Large intestine (tissue), 3 donors: ENCODE measurements at regions not wholly inside any gene's neighbourhood (a gene's known extent, or its start where the extent isn't known, plus 50 kb on each side); places are given as distances from the start of the nearest gene placed in this dataset.
A peak's percentile ranks its signal among the peaks of the same experiment; 100 is the strongest.
"Not testable (repeated sequence)": the region's sequence is repeated elsewhere in the genome, so short reads cannot be mapped to it uniquely, and the experiment has no call there.

Source experiments
- DNase-seq, 2 donors: peaks; one replicate each; pipeline versions ENCODE4 v3.0.0 to v3.0.0-alpha.2; 2013
- H3K27ac ChIP-seq: one replicate; pipeline ENCODE4 v1.5.1; 2013; ENCODE audit warnings: low read length
- H3K27me3 ChIP-seq: 2 replicates; pipeline ENCODE4 v1.6.1; 2013; ENCODE audit warnings: low read length; ENCODE audit not compliant: control insufficient read depth, insufficient read depth
- H3K36me3 ChIP-seq: 2 replicates; pipeline ENCODE4 v1.6.1; 2013; ENCODE audit warnings: low read length; ENCODE audit not compliant: control insufficient read depth, insufficient read depth
- H3K4me1 ChIP-seq: one replicate; pipeline ENCODE4 v1.6.1; 2013; ENCODE audit warnings: low read length; ENCODE audit not compliant: control insufficient read depth, insufficient read depth
- H3K4me3 ChIP-seq: one replicate; pipeline ENCODE4 v1.5.1; 2013; ENCODE audit warnings: low read length
- H3K9me3 ChIP-seq: one replicate; pipeline ENCODE4 v1.6.1; 2013; ENCODE audit warnings: mild to moderate bottlenecking, low read depth, low read length, moderate library complexity; ENCODE audit not compliant: control insufficient read depth
- WGBS: methylation state at CpG from one replicate; pipeline ENCODE4 v1.1.5; 2013; ENCODE audit warnings: low lambda C conversion rate; ENCODE audit not compliant: insufficient coverage; 5-methylcytosine and 5-hydroxymethylcytosine counted together

DNA sequence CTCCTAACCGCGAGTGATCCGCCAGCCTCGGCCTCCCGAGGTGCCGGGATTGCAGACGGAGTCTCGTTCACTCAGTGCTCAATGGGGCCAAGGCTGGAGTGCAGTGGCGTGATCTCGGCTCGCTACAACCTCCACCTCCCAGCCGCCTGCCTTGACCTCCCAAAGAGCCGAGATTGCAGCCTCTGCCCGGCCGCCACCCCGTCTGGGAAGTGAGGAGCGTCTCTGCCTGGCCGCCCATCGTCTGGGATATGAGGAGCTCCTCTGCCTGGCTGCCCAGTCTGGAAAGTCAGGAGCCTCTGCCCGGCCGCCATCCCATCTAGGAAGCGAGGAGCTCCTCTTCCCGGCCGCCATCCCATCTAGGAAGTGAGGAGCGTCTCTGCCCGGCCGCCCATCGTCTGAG, 58.8 kb upstream of the ANKRD30BL start:
- WGBS, result no CpG with 5 or more reads among the region's 28 CpGs
- not testable (repeated sequence) for DNase-seq, H3K36me3 ChIP-seq, H3K4me1 ChIP-seq, H3K4me3 ChIP-seq, H3K27me3 ChIP-seq, H3K27ac ChIP-seq, H3K9me3 ChIP-seq

- H3K27ac ChIP-seq, H3K4me1 ChIP-seq, H3K4me3 ChIP-seq, H3K36me3 ChIP-seq, H3K27me3 ChIP-seq, DNase-seq, H3K9me3 ChIP-seq: not testable (repeated sequence)
- WGBS, result no CpG with 5 or more reads among the region's 30 CpGs
Measured at GRCh38 chr2:132221886-132222285, 60.1 kb upstream of the ANKRD30BL start.

- no peak for DNase-seq
Measured at GRCh38 chr2:132252191-132252893, 90.6 kb upstream of the ANKRD30BL start.

GRCh38 chr2:132252894-132253264, 91.1 kb upstream of the ANKRD30BL start:
- Histone ChIP-seq H3K27me3 (peaks cover 24% of the 10 kb centered on the region), H3K36me3 (no peaks in the 10 kb centered on the region), H3K27ac (no peak overlapping the region), H3K9me3 (peaks cover 28% of the 10 kb centered on the region), H3K4me3 (no peak overlapping the region), H3K4me1 (no peaks in the 10 kb centered on the region)
- DNase-seq, result no peak
- no CpG with 5 or more reads among the region's 17 CpGs for WGBS

More at GRCh38 chr2:132252191-132252893, 90.6 kb upstream of the ANKRD30BL start:
- no CpG with 5 or more reads among the region's 38 CpGs for WGBS
- Histone ChIP-seq H3K9me3 (peaks cover 28% of the 10 kb centered on the region), H3K36me3 (no peaks in the 10 kb centered on the region), H3K27me3 (peaks cover 18% of the 10 kb centered on the region), H3K4me3 (no peak overlapping the region), H3K4me1 (no peaks in the 10 kb centered on the region), H3K27ac (no peak overlapping the region)

GRCh38 chr2:132253496-132254305, 91.9 kb upstream of the ANKRD30BL start:
- H3K27ac ChIP-seq, result no peak overlapping the region
- no CpG with 5 or more reads among the region's 50 CpGs for WGBS
- DNase-seq, result no peak

DNA sequence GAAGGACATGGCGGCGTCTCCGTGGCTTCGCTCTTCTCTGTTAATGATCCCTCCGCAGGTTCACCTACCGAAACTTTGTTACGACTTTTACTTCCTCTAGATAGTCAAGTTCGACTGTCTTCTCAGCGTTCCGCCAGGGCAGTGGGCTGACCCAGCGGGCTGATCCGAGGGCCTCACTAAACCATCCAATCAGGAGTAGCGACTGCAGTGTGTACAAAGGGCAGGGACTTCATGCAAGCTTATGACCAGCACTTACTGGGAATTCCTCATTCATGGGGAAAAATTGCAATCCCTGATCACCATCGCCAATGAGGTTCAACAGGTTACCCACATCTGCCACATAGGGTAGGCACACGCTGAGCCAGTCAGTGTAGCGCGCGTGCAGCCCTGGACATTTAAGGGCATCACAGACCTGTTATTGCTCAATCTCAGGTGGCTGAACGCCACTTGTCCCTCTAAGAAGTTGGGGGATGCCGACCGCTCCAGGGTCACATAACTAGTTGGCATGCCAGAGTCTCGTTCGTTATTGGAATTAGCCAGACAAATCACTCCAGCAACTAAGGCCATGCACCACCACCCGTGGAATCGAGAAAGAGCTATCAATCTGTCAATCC, 92.7 kb upstream of the ANKRD30BL start:
- H3K27me3 ChIP-seq, result peaks cover 32% of the 10 kb centered on the region
- not testable (repeated sequence) for H3K36me3 ChIP-seq, DNase-seq, H3K4me3 ChIP-seq, H3K4me1 ChIP-seq, H3K27ac ChIP-seq
- WGBS, result 93% methylated on average over 5 of the region's 25 CpGs
- peaks cover 28% of the 10 kb centered on the region for H3K9me3 ChIP-seq

More at GRCh38 chr2:132253496-132254305, 91.9 kb upstream of the ANKRD30BL start:
- Histone ChIP-seq H3K4me3 (no peak overlapping the region), H3K27me3 (peaks cover 29% of the 10 kb centered on the region), H3K36me3 (no peaks in the 10 kb centered on the region), H3K4me1 (no peaks in the 10 kb centered on the region), H3K9me3 (peaks cover 28% of the 10 kb centered on the region)

DNA sequence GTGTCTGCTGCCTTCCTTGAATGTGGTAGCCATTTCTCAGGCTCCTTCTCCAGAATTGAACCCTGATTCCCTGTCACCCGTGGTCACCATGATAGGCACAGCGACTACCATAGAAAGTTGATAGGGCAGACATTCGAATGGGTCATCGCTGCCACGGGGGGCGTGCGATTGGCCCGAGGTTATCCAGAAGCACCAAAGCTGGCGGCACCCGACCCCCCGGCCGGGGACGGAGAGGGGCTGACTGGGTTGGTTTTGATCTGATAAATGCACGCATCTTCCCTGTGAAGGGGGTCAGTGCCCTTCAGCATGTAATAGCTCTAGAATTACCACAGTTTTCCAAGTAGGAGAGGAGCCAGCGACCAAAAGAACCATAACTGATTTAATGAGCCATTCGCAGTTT, 94.0 kb upstream of the ANKRD30BL start:
- no peak overlapping the region for H3K4me3 ChIP-seq
- DNase-seq, result no peak
- no CpG with 5 or more reads among the region's 16 CpGs for WGBS
- no peaks in the 10 kb centered on the region for H3K4me1 ChIP-seq
- peaks cover 28% of the 10 kb centered on the region for H3K9me3 ChIP-seq
- H3K36me3 ChIP-seq, result no peaks in the 10 kb centered on the region
- no peak overlapping the region for H3K27ac ChIP-seq
- peaks cover 32% of the 10 kb centered on the region for H3K27me3 ChIP-seq

DNA sequence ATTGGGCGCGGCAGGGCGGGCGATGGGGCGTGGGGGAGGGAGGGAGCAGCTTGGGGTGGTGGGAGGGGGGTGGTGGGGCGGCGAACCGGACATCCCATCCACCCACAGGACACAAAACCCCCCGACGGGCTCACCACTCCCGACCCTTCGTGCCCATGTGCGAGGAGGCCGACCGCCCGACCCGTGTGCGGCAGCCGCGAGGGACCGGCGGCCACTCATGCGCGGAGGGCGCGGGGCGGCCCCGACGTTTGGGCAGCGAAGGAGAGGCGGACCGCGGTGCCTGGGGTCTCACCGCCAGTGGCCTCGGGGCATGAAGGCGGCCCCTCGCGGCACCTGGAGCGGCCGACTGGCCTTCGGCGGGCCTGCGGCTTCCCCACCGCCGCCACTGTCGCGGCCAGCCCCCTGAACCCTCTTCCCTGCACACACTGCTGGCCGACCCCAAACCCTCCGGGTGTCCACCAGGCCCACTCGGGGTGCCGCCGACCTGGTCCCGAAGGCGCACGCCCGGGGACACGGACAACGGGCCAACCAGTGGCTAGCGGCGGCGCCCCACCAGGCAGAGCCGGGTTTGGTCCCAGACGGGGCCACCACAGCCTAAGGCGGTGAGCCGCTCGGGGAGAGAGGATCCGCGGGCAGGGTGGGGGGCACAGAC, 94.6 kb upstream of the ANKRD30BL start:
- no peaks in the 10 kb centered on the region for H3K4me1 ChIP-seq
- no peak overlapping the region for H3K27ac ChIP-seq
- peaks cover 32% of the 10 kb centered on the region for H3K27me3 ChIP-seq
- H3K4me3 ChIP-seq, result no peak overlapping the region
- peaks cover 28% of the 10 kb centered on the region for H3K9me3 ChIP-seq
- no CpG with 5 or more reads among the region's 68 CpGs for WGBS
- DNase-seq, result no peak
- no peaks in the 10 kb centered on the region for H3K36me3 ChIP-seq

- not testable (repeated sequence) for H3K4me1 ChIP-seq, H3K36me3 ChIP-seq, H3K27ac ChIP-seq, DNase-seq
- H3K9me3 ChIP-seq, result peaks cover 28% of the 10 kb centered on the region
- peaks cover 32% of the 10 kb centered on the region for H3K27me3 ChIP-seq
- no CpG with 5 or more reads among the region's 34 CpGs for WGBS
- H3K4me3 ChIP-seq, result peak overlapping the region; percentile 18
Measured at GRCh38 chr2:132256903-132257300, 95.2 kb upstream of the ANKRD30BL start.
